ENCODE measurements at regions not wholly inside any gene's neighbourhood (a gene's known extent, or its start where the extent isn't known, plus 50 kb on each side); places are given as distances from the start of the nearest gene placed in this dataset.

DNA sequence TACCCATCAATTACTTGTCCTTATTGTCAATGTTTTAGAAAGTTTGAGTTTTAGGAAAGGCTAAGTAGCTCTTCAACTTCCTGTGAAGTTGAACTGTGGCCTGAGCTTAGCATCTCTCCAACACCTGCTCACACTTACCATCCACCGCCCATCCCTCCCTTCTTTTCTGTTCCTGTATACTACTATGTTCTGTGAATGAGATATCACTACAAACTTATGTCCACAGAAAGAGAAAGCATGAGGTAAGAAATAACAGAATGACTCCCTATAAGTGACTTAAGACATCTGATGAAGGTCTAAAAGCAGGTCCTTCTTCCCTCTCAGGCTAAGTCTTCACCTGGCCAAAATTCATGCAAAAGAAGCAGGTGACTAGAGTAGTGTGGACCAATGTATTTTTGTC, 246.3 kb upstream of the PREP start:
- Mint-ChIP-seq H3K4me3 (peak overlapping the region; percentile 45), H3K36me3 (ENCODE audit: low read depth) (peaks cover 5% of the 10 kb centered on the region), H3K27ac (peak overlapping the region; percentile 92), H3K4me1 (ENCODE audit: low read depth) (peaks cover 70% of the 10 kb centered on the region), H3K27me3 (ENCODE audit: insufficient read depth) (no peaks in the 10 kb centered on the region), H3K9me3 (peaks cover 6% of the 10 kb centered on the region)
- DNase-seq (ENCODE audit: low spot score), result no peak
- intact Hi-C loops (cut with micrococcal nuclease), result loop anchor here (2.0 to 5.0 kb wide), 2 partner anchors 43 to 138 kb away; no protein-coding TSS in a partner anchor

DNA sequence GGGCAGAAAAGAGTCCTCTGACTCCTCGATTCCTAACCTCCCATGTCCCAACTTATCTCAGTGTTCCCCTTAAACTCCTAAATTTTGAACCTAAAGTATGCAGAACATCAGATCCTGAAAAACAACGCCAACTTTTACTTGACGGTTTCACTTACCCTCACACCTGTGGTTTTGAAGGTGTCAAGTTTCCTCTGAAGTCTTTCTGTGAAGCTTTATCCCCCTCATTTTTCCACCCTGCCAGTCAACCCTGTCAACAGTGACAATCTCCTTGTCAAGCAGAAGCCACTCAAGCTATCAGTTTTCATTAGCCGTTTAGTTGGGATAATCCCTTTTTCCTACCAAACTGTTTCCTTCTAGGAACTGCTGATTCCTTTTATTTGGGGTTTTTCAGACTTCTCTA, 245.4 kb upstream of the PREP start:
- intact Hi-C loops (cut with micrococcal nuclease), result loop anchor here (1.0 to 5.0 kb wide), 5 partner anchors 44 to 873 kb away; no protein-coding TSS in a partner anchor
- H3K27ac Mint-ChIP-seq, result peak overlapping the region; percentile 92
- no peaks in the 10 kb centered on the region for H3K27me3 Mint-ChIP-seq (ENCODE audit: insufficient read depth)
- peaks cover 2% of the 10 kb centered on the region for H3K9me3 Mint-ChIP-seq
- H3K4me3 Mint-ChIP-seq, result peak overlapping the region; percentile 38
- DNase-seq (ENCODE audit: low spot score), result peak; percentile 41
- H3K36me3 Mint-ChIP-seq (ENCODE audit: low read depth), result peaks cover 4% of the 10 kb centered on the region
- peaks cover 73% of the 10 kb centered on the region for H3K4me1 Mint-ChIP-seq (ENCODE audit: low read depth)

DNA sequence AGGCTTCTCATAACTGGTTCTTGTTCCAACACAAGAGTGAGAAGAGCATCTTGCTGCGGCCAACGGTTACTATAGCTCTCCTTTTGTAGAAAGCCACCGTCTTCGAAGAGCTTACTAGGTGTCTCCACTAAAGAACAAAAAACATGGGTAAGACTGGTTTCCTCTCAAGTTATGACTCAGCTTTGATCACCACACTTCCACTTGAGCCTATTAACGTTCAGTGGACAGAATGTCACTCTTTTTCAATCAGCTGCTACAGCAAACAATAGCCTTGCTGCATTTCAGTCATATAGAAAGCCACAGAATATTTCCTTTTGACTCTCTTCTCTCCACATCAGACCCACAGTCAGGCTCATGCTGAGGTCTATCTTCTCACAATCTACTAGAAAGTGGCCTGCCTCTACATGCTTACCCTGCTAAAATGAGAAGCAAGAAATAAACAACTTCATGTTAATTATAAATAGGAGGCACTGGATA, 243.5 kb upstream of the PREP start:
- peaks cover 4% of the 10 kb centered on the region for H3K27me3 Mint-ChIP-seq (ENCODE audit: insufficient read depth)
- peaks cover 11% of the 10 kb centered on the region for H3K36me3 Mint-ChIP-seq (ENCODE audit: low read depth)
- peak; percentile 70 for DNase-seq (ENCODE audit: low spot score)
- intact Hi-C loops (cut with micrococcal nuclease), result loop anchor here (1.0 to 5.0 kb wide), 25 partner anchors 20 to 679 kb away; partner anchors contain the start of genes ATG5 and PRDM1
- no peak overlapping the region for H3K4me3 Mint-ChIP-seq
- H3K9me3 Mint-ChIP-seq, result peaks cover 12% of the 10 kb centered on the region
- H3K27ac Mint-ChIP-seq, result peak overlapping the region; percentile 85
- peaks cover 78% of the 10 kb centered on the region for H3K4me1 Mint-ChIP-seq (ENCODE audit: low read depth)

DNA sequence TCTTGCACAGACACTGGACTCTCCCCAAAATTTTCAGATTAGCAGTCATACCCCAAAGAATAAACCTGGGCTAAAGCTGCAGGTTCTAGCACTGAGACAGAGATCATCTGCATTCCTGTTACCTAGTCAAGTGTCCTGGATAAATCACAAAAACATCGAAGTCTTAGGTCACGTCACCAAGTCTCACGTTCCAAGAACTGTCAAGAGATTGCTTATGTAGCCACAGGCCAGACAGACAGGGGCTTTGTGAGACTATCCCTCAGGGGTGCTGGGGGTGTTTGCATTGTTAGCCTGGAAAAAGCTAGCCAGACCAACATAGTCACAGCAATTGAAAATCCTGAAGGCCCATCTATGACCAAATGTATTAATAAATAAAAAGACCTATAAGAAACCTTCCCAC, 243.1 kb upstream of the PREP start:
- no peak for DNase-seq (ENCODE audit: low spot score)
- intact Hi-C loops (cut with micrococcal nuclease), result loop anchor here (1.0 to 5.0 kb wide), 25 partner anchors 20 to 679 kb away; partner anchors contain the start of genes ATG5 and PRDM1
- Mint-ChIP-seq H3K4me3 (peak overlapping the region; percentile 17), H3K27ac (peak overlapping the region; percentile 85), H3K9me3 (peaks cover 16% of the 10 kb centered on the region), H3K27me3 (ENCODE audit: insufficient read depth) (peaks cover 4% of the 10 kb centered on the region), H3K36me3 (ENCODE audit: low read depth) (peaks cover 14% of the 10 kb centered on the region), H3K4me1 (ENCODE audit: low read depth) (peaks cover 82% of the 10 kb centered on the region)

DNA sequence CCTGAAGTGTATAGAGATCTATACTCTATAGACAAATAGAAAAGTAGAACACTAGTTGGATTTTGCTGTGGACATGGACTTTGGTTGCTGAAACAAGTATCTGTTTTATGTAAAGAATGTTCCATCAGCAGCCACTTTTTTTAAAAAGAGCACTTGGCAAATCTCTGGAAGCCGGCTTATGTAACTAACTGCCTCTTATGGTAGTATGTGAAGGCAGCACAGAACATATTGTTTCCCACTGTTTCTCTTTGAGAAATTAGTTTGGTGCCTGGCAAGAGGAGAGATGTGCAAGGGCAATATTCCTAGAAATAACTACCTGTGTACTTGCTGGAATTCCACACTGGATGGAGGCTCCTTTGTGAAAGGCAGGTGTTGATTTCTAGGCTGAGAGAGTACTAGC, 242.3 kb upstream of the PREP start:
- Mint-ChIP-seq H3K4me1 (ENCODE audit: low read depth) (peaks cover 79% of the 10 kb centered on the region), H3K27me3 (ENCODE audit: insufficient read depth) (peaks cover 4% of the 10 kb centered on the region), H3K9me3 (peaks cover 24% of the 10 kb centered on the region), H3K4me3 (no peak overlapping the region), H3K27ac (peak overlapping the region; percentile 85), H3K36me3 (ENCODE audit: low read depth) (peaks cover 18% of the 10 kb centered on the region)
- DNase-seq (ENCODE audit: low spot score), result no peak
- intact Hi-C loops (cut with micrococcal nuclease), result loop anchor here (5.0 kb wide), 1 partner anchor 47 kb away; no protein-coding TSS in a partner anchor

DNA sequence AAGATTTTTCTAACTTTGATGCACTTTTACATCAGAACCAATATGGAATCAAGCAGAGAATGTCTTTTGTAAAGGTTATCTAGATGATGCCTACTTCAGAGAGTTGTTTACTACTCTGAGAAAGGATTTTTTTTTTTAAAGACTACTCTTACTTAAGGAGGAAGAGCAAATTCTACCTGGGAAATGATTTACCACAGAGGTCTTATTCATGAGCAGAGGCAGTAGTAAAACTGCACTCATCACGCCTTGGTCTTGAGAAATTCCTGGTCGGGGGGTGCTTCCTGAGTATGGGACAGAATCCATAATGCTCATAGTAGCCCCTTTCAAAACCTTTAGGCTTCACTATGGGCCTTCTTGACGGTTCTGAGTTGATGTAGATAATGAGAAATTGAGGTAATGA, 241.8 kb upstream of the PREP start:
- Mint-ChIP-seq H3K27ac (peak overlapping the region; percentile 87), H3K4me1 (ENCODE audit: low read depth) (peaks cover 78% of the 10 kb centered on the region), H3K4me3 (peak overlapping the region; percentile 64), H3K27me3 (ENCODE audit: insufficient read depth) (peaks cover 4% of the 10 kb centered on the region), H3K9me3 (peaks cover 29% of the 10 kb centered on the region), H3K36me3 (ENCODE audit: low read depth) (peaks cover 18% of the 10 kb centered on the region)
- intact Hi-C loops (cut with micrococcal nuclease), result loop anchor here (1.0 to 5.0 kb wide), 2 partner anchors 10 to 48 kb away; no protein-coding TSS in a partner anchor
- no peak for DNase-seq (ENCODE audit: low spot score)

DNA sequence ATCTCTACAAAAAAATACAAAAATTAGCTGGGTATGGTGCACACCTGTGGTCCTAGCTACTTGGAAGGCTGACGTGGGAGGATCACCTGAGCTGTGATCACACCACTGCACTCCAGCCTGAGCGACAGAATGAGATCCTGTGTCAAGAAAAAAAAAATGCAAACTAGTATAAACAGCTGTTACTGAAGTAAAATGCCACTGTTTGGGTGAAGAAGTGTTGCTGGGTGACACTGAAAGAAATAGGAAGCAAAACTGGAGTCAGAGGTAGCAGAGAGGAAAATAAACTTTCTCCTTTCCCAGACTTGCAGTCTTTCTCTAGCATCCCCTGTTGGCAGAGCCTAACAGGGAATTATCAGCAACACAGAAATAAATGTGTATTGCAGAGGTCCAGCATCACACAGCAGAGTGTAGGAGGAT, 241.2 kb upstream of the PREP start:
- H3K27me3 Mint-ChIP-seq (ENCODE audit: insufficient read depth), result peaks cover 4% of the 10 kb centered on the region
- peaks cover 73% of the 10 kb centered on the region for H3K4me1 Mint-ChIP-seq (ENCODE audit: low read depth)
- peak overlapping the region; percentile 87 for H3K27ac Mint-ChIP-seq
- peak overlapping the region; percentile 64 for H3K4me3 Mint-ChIP-seq
- DNase-seq (ENCODE audit: low spot score), result no peak
- intact Hi-C loops (cut with micrococcal nuclease), result loop anchor here (1.0 kb wide), 1 partner anchor 10 kb away; no protein-coding TSS in a partner anchor
- H3K9me3 Mint-ChIP-seq, result peaks cover 32% of the 10 kb centered on the region
- H3K36me3 Mint-ChIP-seq (ENCODE audit: low read depth), result peaks cover 18% of the 10 kb centered on the region

DNA sequence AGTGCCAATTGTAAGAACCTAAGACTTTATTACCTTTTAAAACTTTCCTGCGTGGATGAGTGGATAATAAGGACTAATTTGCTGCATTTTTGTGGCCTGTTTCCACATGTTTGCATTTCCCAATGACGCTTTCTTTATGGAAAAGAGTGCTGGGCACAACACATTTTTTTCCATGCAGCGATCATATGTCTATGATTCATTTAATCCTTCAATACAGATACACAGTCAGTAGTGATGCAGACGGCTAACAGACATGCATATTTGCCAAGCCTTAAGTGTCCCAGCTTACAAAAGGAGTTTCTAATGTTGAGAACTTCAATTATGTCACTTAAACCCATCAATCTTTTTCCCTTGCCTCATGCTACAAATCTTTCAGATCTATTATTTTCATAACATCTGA, 239.8 kb upstream of the PREP start:
- intact Hi-C loops (cut with micrococcal nuclease), result no loop called here
- Mint-ChIP-seq H3K36me3 (ENCODE audit: low read depth) (peaks cover 22% of the 10 kb centered on the region), H3K4me1 (ENCODE audit: low read depth) (peaks cover 59% of the 10 kb centered on the region)

DNA sequence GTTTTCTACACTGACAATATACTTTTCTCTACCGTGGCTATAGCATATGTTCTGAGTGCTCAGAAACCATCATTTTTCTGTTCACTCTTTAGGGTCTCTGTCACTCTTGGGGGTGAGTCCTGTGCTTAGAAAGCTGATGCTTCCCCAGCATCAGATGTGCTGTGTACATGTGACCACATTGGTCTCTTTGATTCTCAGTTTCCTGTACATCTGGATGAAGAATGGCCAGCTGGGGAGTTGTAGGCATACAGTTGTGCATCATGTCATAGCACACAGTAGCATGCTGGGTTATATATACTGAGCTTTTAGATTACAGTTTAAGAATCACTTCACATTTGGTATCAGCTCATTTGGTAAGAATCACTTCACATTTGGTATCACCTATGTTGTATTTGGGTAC, 238.6 kb upstream of the PREP start:
- peaks cover 51% of the 10 kb centered on the region for H3K4me1 Mint-ChIP-seq (ENCODE audit: low read depth)
- H3K27ac Mint-ChIP-seq, result no peak overlapping the region
- peaks cover 22% of the 10 kb centered on the region for H3K36me3 Mint-ChIP-seq (ENCODE audit: low read depth)
- H3K27me3 Mint-ChIP-seq (ENCODE audit: insufficient read depth), result peaks cover 5% of the 10 kb centered on the region
- no peak for DNase-seq (ENCODE audit: low spot score)
- peaks cover 32% of the 10 kb centered on the region for H3K9me3 Mint-ChIP-seq
- intact Hi-C loops (cut with micrococcal nuclease), result no loop called here
- H3K4me3 Mint-ChIP-seq, result no peak overlapping the region

More for the DNA sequence above, 239.8 kb upstream of the PREP start:
- Mint-ChIP-seq H3K9me3 (peaks cover 32% of the 10 kb centered on the region), H3K27ac (no peak overlapping the region), H3K27me3 (ENCODE audit: insufficient read depth) (peaks cover 4% of the 10 kb centered on the region), H3K4me3 (no peak overlapping the region)
- DNase-seq (ENCODE audit: low spot score), result no peak

DNA sequence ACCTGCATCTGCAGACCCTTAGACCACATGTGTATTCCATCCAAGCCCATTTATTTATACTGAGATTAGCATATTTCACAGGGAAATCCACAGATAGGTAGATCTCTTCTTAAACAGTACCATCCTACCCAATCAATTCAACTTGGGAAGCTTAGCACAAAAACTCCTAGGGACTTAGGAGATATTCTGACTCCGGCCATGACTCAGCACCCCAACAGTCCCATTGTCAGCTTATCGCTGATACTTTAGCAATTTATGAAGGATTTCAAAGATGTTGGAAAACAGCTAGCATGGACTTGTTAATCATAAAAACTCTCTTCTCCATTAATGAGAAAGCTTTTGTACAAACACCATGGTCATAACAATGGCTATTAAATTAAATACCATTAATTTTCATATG, 236.2 kb upstream of the PREP start:
- Mint-ChIP-seq H3K4me3 (no peak overlapping the region), H3K36me3 (ENCODE audit: low read depth) (peaks cover 23% of the 10 kb centered on the region), H3K27me3 (ENCODE audit: insufficient read depth) (peaks cover 5% of the 10 kb centered on the region), H3K9me3 (peaks cover 45% of the 10 kb centered on the region), H3K4me1 (ENCODE audit: low read depth) (peaks cover 47% of the 10 kb centered on the region), H3K27ac (no peak overlapping the region)
- intact Hi-C loops (cut with micrococcal nuclease), result no loop called here
- DNase-seq (ENCODE audit: low spot score), result no peak

DNA sequence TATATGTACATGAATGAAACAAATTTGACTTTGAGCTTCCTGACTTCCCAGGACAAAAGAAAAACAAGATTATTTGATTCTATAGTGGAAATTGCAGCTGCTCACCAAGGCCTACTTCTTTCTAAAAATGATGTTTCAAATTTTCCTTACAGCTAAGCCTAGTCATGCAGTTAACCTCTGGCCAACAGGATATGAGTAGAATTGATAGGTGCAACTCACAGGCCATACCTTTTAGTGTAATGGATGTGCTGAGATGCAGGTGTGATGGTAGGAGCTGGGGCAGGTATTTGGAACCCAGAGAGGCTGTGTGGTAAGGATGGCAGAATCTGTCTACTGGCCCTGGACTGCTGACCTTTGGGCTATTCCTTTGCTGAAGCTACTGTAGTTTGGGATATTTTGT, 230.9 kb upstream of the PREP start:
- peaks cover 34% of the 10 kb centered on the region for H3K36me3 Mint-ChIP-seq (ENCODE audit: low read depth)
- no peak overlapping the region for H3K4me3 Mint-ChIP-seq
- intact Hi-C loops (cut with micrococcal nuclease), result loop anchor here (1.0 kb wide), 1 partner anchor 10 kb away; no protein-coding TSS in a partner anchor
- H3K9me3 Mint-ChIP-seq, result peaks cover 45% of the 10 kb centered on the region
- peaks cover 5% of the 10 kb centered on the region for H3K27me3 Mint-ChIP-seq (ENCODE audit: insufficient read depth)
- peak overlapping the region; percentile 38 for H3K27ac Mint-ChIP-seq
- no peak for DNase-seq (ENCODE audit: low spot score)
- peaks cover 34% of the 10 kb centered on the region for H3K4me1 Mint-ChIP-seq (ENCODE audit: low read depth)

DNA sequence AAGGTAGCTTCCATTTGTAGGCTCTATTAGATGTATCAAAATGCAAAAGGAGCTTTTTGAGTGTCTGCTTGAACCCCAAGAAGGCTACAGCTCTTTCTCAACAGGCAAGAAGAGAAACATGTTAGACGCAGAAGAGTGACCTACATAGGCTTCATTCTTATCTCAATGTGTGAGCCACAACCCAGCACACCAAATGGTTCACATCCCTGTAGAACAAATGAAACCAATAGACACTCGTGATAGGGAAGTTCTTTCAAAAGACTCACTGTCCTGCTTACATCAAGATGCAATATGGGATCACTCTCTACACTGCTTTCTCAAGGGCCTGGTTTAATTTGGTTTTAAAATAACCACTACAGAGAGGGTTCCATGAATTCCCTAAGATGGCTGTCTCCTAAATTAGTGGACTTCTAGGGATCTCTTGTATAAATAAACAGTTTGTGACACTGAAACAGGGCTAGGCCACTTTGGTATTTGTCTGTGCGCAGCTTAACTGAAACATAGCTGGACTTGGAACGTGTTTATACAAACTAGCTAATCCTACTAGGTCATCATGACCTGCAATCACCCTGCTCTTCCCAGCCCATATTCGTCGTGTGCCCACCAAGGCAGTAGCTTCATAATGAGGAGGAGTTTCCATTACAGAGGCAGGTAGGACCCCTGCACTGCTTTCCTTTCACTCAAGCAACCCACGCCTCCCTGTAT, 225.4 kb upstream of the PREP start:
- peaks cover 42% of the 10 kb centered on the region for H3K36me3 Mint-ChIP-seq (ENCODE audit: low read depth)
- no peak overlapping the region for H3K4me3 Mint-ChIP-seq
- peaks cover 3% of the 10 kb centered on the region for H3K27me3 Mint-ChIP-seq (ENCODE audit: insufficient read depth)
- H3K27ac Mint-ChIP-seq, result peak overlapping the region; percentile 21
- no peak for DNase-seq (ENCODE audit: low spot score)
- H3K9me3 Mint-ChIP-seq, result peaks cover 54% of the 10 kb centered on the region
- peaks cover 45% of the 10 kb centered on the region for H3K4me1 Mint-ChIP-seq (ENCODE audit: low read depth)
- intact Hi-C loops (cut with micrococcal nuclease), result no loop called here
